ENCODE measurements at regions not wholly inside any gene's neighbourhood (a gene's known extent, or its start where the extent isn't known, plus 50 kb on each side); places are given as distances from the start of the nearest gene placed in this dataset.

DNA sequence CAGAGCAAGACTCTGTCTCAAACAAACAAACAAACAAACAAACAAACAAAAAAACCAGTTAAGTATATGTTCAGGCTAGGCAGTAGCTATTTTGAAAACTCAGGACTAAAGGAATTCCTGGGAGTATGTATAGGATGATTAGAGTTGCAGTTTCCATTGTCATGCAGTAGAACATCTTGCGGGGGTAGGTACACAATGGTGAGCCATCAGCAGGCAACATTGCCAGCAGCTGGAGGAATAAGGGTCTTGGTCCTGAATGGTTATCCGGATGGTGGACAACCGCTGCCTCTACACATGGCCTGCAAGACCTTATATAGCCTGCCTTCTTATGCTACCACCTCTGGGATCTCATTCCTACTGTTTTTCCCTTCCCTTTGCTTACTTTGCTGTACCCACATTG lies 297.5 kb downstream of the SOX4 start:
- TF ChIP-seq, protein P1, sequence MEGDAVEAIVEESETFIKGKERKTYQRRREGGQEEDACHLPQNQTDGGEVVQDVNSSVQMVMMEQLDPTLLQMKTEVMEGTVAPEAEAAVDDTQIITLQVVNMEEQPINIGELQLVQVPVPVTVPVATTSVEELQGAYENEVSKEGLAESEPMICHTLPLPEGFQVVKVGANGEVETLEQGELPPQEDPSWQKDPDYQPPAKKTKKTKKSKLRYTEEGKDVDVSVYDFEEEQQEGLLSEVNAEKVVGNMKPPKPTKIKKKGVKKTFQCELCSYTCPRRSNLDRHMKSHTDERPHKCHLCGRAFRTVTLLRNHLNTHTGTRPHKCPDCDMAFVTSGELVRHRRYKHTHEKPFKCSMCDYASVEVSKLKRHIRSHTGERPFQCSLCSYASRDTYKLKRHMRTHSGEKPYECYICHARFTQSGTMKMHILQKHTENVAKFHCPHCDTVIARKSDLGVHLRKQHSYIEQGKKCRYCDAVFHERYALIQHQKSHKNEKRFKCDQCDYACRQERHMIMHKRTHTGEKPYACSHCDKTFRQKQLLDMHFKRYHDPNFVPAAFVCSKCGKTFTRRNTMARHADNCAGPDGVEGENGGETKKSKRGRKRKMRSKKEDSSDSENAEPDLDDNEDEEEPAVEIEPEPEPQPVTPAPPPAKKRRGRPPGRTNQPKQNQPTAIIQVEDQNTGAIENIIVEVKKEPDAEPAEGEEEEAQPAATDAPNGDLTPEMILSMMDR (IDR thresholded peaks at IDR 0.05; ENCODE audit: insufficient read depth, low read length, poor library complexity, severe bottlenecking) = no peak
- no peaks in the 10 kb centered on the region for H3K27me3 ChIP-seq (replicated peaks; ENCODE audit: control insufficient read depth, insufficient read depth, low read length)
- H3K36me3 ChIP-seq (ENCODE audit: control insufficient read depth, insufficient read depth, low read length) = no peaks in the 10 kb centered on the region
- no peak overlapping the region for H3K4me3 ChIP-seq (replicated peaks; ENCODE audit: low read depth, low read length)
- no peak for DNase-seq (ENCODE audit: extremely low read depth, insufficient read length)

DNA sequence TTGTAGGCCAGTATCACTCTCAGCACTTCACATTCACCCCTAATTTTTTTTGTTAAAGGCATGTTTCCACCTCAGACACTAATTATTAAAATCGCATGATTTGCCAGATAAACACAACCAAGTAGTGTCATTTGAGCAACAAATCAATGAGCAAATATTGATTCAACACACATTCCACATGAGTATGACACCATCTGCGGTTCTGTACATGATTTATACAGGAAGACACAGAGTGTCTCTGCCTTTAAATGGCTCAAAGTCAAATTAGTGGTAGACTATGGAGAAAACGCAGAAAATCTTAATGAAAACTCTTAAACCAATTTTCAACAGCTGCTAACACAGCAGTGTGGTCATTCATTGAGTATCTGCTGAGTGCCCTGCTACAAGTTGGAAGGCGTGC lies 300.2 kb downstream of the SOX4 start:
- Histone ChIP-seq H3K4me3 (replicated peaks; ENCODE audit: low read depth, low read length) (no peak overlapping the region), H3K36me3 (ENCODE audit: control insufficient read depth, insufficient read depth, low read length) (no peaks in the 10 kb centered on the region), H3K27me3 (replicated peaks; ENCODE audit: control insufficient read depth, insufficient read depth, low read length) (no peaks in the 10 kb centered on the region)
- TF ChIP-seq, protein P1 (IDR thresholded peaks at IDR 0.05; ENCODE audit: insufficient read depth, low read length, poor library complexity, severe bottlenecking) = no peak
- DNase-seq (ENCODE audit: extremely low read depth, insufficient read length) = no peak

DNA sequence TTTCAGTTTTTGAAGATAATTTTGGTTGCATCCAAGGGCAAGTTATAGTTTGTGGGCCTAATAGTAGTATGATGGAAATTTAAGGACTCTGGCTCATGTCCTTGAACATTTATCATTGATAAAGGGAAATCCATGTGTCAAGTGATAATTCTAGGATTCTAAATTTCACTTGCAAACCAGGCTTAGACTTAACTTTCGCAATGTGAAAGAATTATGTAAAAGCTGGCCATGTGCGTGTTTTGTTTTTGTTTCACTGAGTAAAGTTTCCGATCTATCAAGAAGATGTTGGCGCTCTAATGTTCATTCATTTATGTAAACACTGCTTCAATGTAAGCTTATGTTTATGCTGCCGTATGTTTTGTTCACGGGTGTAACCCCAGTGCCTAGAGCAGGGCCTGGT lies 302.0 kb downstream of the SOX4 start:
- DNase-seq (ENCODE audit: extremely low read depth, insufficient read length) = no peak
- TF ChIP-seq, protein P1 (IDR thresholded peaks at IDR 0.05; ENCODE audit: insufficient read depth, low read length, poor library complexity, severe bottlenecking) = no peak
- no peak overlapping the region for H3K4me3 ChIP-seq (replicated peaks; ENCODE audit: low read depth, low read length)
- H3K27me3 ChIP-seq (replicated peaks; ENCODE audit: control insufficient read depth, insufficient read depth, low read length) = no peaks in the 10 kb centered on the region
- H3K36me3 ChIP-seq (ENCODE audit: control insufficient read depth, insufficient read depth, low read length) = no peaks in the 10 kb centered on the region

GRCh38 chr6:21898107-21898796 lies 304.7 kb downstream of the SOX4 start:
- no peaks in the 10 kb centered on the region for H3K27me3 ChIP-seq (replicated peaks; ENCODE audit: control insufficient read depth, insufficient read depth, low read length)
- TF ChIP-seq, protein P1 (IDR thresholded peaks at IDR 0.05; ENCODE audit: insufficient read depth, low read length, poor library complexity, severe bottlenecking) = no peak
- no peak overlapping the region for H3K4me3 ChIP-seq (replicated peaks; ENCODE audit: low read depth, low read length)
- DNase-seq (ENCODE audit: extremely low read depth, insufficient read length) = no peak
- no peaks in the 10 kb centered on the region for H3K36me3 ChIP-seq (ENCODE audit: control insufficient read depth, insufficient read depth, low read length)

- no peak overlapping the region for H3K4me3 ChIP-seq (replicated peaks; ENCODE audit: low read depth, low read length)
- no peak for DNase-seq (ENCODE audit: extremely low read depth, insufficient read length)
- TF ChIP-seq, protein P1 (IDR thresholded peaks at IDR 0.05; ENCODE audit: insufficient read depth, low read length, poor library complexity, severe bottlenecking) = no peak
- H3K27me3 ChIP-seq (replicated peaks; ENCODE audit: control insufficient read depth, insufficient read depth, low read length) = no peaks in the 10 kb centered on the region
- no peaks in the 10 kb centered on the region for H3K36me3 ChIP-seq (ENCODE audit: control insufficient read depth, insufficient read depth, low read length)
Observed at GRCh38 chr6:21899708-21900107, 306.2 kb downstream of the SOX4 start.

DNA sequence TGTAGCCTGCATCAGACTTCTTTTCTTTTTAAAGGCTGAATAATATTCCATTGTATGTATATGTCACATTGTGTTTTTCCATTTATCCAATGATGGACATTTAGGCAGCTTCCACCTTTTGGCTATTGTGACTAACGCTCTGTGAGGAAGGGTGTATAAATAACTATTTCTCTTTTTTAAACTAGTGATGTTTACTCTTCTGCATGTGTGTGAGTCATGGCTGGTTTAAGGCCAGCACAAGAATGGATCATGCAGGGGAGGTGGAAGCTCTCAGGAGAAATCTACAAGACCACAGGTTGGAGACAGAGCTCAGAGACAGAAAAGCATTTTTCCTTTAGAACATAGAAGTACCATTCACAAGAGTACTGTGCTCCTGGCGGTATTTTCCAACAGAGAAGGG lies 307.2 kb downstream of the SOX4 start:
- no peak overlapping the region for H3K4me3 ChIP-seq (replicated peaks; ENCODE audit: low read depth, low read length)
- TF ChIP-seq, protein P1 (IDR thresholded peaks at IDR 0.05; ENCODE audit: insufficient read depth, low read length, poor library complexity, severe bottlenecking) = no peak
- no peak for DNase-seq (ENCODE audit: extremely low read depth, insufficient read length)

More for the DNA sequence above, 307.2 kb downstream of the SOX4 start:
- Histone ChIP-seq H3K36me3 (ENCODE audit: control insufficient read depth, insufficient read depth, low read length) (no peaks in the 10 kb centered on the region), H3K27me3 (replicated peaks; ENCODE audit: control insufficient read depth, insufficient read depth, low read length) (no peaks in the 10 kb centered on the region)

All from GM06990 (cell line).